AG10803 (cell line): ENCODE measurements at regions not wholly inside any gene's neighbourhood (a gene's known extent, or its start where the extent isn't known, plus 50 kb on each side); places are given as distances from the start of the nearest gene placed in this dataset.

ENCODE experiments used
- DNase-seq: peaks from one replicate; pipeline ENCODE4 v3.0.0; 2010; ENCODE audit warnings: low read depth
- H3K4me3 ChIP-seq: 2 replicates; pipeline ENCODE4 v1.5.1; 2011; ENCODE audit warnings: mild to moderate bottlenecking, low read length, control low read depth
- TF ChIP-seq, protein P1 (sequence below): conservative IDR thresholded peaks from 2 replicates; pipeline ENCODE4 v1.5.1; 2011; ENCODE audit warnings: mild to moderate bottlenecking, low read length, control low read depth, inconsistent platforms

DNA sequence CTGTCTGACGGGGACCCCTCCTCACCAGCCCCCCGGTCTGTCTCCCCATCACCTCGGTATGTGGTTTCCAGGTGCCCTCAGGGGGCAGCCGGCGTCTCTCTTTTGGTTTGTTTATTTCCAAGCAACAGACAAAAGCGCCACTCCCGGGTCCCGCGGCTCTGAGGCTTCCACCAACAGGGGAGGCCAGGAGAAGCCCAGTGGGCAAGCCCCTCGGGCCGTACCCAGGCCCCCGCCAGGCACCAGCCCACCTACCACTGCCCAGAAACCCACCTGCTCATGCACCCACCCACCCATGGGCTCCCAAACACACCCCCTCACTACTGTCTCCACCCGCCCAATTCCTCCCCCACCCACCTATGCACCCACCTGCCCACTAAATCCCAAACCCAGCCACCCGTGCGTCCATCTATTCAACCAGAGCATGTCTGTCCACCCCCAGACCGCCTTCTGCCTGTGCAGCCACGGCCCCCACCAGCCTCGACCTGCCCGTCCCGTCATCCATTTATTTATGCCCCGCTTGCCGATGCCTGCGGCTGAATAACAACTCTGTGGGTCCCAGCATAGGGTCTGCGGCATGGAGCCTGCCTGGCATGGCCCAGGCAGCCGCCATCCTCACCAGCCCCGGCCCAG lies 129.8 kb downstream of the FAM53A start:
- DNase-seq: no peak
- no peak overlapping the region for H3K4me3 ChIP-seq
- TF ChIP-seq, protein P1, sequence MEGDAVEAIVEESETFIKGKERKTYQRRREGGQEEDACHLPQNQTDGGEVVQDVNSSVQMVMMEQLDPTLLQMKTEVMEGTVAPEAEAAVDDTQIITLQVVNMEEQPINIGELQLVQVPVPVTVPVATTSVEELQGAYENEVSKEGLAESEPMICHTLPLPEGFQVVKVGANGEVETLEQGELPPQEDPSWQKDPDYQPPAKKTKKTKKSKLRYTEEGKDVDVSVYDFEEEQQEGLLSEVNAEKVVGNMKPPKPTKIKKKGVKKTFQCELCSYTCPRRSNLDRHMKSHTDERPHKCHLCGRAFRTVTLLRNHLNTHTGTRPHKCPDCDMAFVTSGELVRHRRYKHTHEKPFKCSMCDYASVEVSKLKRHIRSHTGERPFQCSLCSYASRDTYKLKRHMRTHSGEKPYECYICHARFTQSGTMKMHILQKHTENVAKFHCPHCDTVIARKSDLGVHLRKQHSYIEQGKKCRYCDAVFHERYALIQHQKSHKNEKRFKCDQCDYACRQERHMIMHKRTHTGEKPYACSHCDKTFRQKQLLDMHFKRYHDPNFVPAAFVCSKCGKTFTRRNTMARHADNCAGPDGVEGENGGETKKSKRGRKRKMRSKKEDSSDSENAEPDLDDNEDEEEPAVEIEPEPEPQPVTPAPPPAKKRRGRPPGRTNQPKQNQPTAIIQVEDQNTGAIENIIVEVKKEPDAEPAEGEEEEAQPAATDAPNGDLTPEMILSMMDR: no peak

DNA sequence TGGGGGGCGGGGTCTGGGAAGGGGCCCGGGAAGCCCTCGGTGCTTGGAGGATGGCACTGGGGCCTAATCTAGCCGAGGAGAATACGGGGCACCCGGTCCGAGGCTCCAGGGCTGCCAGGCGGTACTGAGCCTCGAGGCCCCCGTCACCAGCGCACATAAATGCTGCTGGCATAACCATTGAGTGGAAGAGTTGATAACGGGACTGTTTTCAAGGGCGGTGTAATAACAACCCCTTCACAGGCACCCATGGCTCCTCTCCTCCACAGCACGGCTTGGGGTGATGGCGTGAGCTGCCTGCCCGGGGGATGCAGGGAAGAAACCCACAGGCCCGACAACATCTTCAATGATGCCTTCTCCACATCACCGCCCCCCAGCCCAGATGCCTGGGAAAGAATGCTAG lies 130.7 kb downstream of the FAM53A start:
- TF ChIP-seq, protein P1: no peak
- no peak for DNase-seq

DNA sequence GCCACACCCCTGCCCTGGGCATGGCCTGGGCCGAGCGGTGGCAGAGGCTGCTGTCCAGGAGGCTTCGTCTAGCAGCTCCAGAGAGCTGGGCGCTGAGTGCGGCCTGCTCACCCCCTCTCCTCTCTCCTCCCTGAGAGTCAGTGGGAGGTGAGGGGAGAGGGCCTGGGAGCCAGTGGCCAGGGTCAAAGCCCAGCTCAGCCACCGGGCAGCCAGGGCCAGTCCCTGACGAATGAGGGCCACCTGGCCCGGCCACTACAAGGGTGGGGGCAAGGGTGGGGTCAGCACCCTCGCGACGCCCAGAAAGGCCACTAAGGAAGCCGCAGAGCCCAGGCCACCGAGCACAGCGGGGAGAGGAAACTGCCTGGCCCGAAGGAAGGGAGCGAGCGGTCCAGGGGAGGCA lies 131.7 kb downstream of the FAM53A start:
- no peak for DNase-seq
- TF ChIP-seq, protein P1: no peak
- H3K4me3 ChIP-seq: no peak overlapping the region

More for the DNA sequence above, 130.7 kb downstream of the FAM53A start:
- no peak overlapping the region for H3K4me3 ChIP-seq

DNA sequence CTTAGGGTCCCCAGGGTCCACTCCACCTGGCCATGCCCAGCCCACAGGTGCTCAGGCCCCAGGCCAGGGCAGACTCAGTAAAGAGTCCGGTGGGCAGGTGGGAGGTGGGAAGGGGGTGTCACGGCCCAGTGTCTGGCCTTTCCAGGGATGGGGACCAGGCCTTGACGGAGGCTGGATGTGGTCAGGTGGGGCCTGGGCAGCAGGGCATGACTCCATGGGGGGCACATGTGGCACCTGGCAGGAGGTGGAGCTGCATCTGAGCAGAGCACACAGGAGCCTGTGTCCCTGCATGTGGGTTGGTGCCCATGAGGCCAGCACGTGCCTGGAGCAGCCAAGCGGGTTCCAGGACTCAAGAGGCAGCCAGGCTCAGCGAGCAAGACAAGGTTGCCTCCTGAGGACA lies 132.9 kb downstream of the FAM53A start:
- no peak overlapping the region for H3K4me3 ChIP-seq
- TF ChIP-seq, protein P1: no peak
- DNase-seq: no peak

DNA sequence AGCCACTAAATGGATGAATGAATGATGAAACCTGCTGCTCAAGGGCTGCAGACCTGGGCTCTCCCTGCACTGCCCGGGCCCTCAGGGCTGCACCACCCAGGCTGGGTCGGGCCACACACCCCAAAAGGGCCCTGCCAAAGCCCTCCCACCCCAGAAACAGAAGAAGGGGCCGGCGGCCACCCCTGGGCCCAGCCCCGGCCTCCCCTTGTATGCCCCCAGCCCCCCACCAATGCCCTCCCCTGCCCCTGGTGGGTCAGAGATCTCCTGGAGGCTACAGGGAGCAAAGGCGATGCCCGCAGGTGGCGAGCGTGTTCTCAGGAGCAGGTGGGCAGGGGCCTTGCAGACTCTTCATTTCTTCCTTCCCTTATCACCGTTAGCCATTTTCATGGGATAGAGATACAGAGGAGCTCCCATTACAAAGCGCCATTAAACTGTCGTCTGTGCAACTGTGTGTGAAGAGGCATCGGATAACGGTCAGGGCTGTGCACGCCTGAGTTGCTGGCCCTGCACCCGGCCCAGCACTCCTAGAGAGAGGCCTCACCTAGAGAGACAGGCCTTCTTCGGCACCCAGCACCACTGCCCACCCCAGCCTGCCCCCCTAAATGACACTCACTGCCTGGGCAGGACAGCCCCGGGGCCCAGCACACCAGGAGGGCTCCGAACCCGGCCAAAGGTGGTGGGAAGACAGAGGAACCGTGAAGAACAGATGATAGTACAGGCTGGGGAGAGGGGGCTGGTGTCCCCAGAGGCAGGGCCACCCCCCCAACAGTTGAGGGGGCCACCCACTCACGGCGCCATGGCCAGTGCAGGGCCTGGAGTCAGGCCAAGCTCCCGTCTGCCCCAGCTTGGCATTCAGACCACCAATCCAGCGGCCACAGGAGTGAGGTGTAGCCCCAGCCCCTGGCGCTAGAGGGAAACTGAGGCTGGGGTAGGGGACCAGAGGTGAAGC lies 133.7 kb downstream of the FAM53A start:
- H3K4me3 ChIP-seq: no peak overlapping the region
- no peak for DNase-seq

DNA sequence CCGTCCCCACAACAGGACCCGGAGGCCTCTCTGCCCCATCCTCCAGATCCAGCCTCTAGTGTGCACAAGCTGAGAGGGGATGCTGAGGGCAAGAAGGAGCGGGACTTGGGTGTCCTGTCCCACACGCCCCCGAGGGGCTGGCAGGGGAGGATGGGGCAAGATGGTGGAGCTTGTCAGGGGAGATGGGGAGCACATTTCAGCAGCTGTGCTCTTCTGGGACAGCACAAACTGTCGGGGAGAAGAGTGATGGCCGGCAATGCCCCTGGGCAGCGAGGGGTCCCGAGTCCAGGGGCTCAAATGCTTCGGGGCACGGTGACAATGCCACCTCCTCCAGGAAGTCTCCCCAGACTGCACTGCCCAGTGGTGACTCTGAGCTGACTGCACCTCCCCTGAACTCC lies 134.5 kb downstream of the FAM53A start:
- TF ChIP-seq, protein P1: no peak
- no peak overlapping the region for H3K4me3 ChIP-seq
- no peak for DNase-seq

More for the DNA sequence above, 133.7 kb downstream of the FAM53A start:
- TF ChIP-seq, protein P1: no peak
